Upper lobe of right lung (tissue), 1 donor: ENCODE measurements at regions not wholly inside any gene's neighbourhood (a gene's known extent, or its start where the extent isn't known, plus 50 kb on each side); places are given as distances from the start of the nearest gene placed in this dataset.

Source experiments
- ATAC-seq: fragments of 200-7000 bp; cut with Tn5 transposase; one replicate; pipeline ENCODE4 v1.9.1; 2020; ENCODE audit warnings: mild to moderate bottlenecking, moderate library complexity
- DNase-seq: peaks from one replicate; pipeline ENCODE4 v3.0.0-alpha.2; 2020
- H3K27ac ChIP-seq: fragments of 200-600 bp; one replicate; pipeline ENCODE4 v1.8.0; 2022
- H3K27me3 ChIP-seq: fragments of 200-600 bp; one replicate; pipeline ENCODE4 v1.8.0; 2022; ENCODE audit warnings: mild to moderate bottlenecking
- H3K36me3 ChIP-seq: fragments of 200-600 bp; one replicate; pipeline ENCODE4 v1.8.0; 2022
- H3K4me1 ChIP-seq: fragments of 200-600 bp; one replicate; pipeline ENCODE4 v1.8.0; 2022
- H3K4me3 ChIP-seq: fragments of 200-600 bp; one replicate; pipeline ENCODE4 v1.8.0; 2022; ENCODE audit warnings: mild to moderate bottlenecking
- H3K9me3 ChIP-seq: fragments of 200-600 bp; one replicate; pipeline ENCODE4 v1.8.0; 2022
- intact Hi-C: fragments of 100-400 bp; cut with DNase I; formaldehyde crosslinking; loops from one replicate; pipeline ENCODE4 v1.11.0; 2022
- TF ChIP-seq, protein P1 (sequence below): fragments of 200-600 bp; IDR thresholded peaks from one replicate; pipeline ENCODE4 v1.8.0; 2022; ENCODE audit warnings: antibody characterized with exemption
- donor health status: DM: no; HTN: yes; CAD: no; lungs with severe emphysema.

- H3K27ac ChIP-seq = peak overlapping the region; percentile 18
- no peaks in the 10 kb centered on the region for H3K9me3 ChIP-seq
- intact Hi-C loops = no loop called here
- H3K4me3 ChIP-seq = no peak overlapping the region
- ATAC-seq (no peak), DNase-seq (no peak)
- H3K36me3 ChIP-seq = no peaks in the 10 kb centered on the region
- TF ChIP-seq, protein P1, sequence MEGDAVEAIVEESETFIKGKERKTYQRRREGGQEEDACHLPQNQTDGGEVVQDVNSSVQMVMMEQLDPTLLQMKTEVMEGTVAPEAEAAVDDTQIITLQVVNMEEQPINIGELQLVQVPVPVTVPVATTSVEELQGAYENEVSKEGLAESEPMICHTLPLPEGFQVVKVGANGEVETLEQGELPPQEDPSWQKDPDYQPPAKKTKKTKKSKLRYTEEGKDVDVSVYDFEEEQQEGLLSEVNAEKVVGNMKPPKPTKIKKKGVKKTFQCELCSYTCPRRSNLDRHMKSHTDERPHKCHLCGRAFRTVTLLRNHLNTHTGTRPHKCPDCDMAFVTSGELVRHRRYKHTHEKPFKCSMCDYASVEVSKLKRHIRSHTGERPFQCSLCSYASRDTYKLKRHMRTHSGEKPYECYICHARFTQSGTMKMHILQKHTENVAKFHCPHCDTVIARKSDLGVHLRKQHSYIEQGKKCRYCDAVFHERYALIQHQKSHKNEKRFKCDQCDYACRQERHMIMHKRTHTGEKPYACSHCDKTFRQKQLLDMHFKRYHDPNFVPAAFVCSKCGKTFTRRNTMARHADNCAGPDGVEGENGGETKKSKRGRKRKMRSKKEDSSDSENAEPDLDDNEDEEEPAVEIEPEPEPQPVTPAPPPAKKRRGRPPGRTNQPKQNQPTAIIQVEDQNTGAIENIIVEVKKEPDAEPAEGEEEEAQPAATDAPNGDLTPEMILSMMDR = no peak
- H3K4me1 ChIP-seq = no peaks in the 10 kb centered on the region
- H3K27me3 ChIP-seq = no peaks in the 10 kb centered on the region
Observed at GRCh38 chr3:156608601-156609514, 53.9 kb upstream of the SSR3 start.

GRCh38 chr3:156606729-156607128 is 51.8 kb upstream of the SSR3 start:
- ATAC-seq = peak; percentile 53
- H3K36me3 ChIP-seq = no peaks in the 10 kb centered on the region
- intact Hi-C loops = no loop called here
- TF ChIP-seq, protein P1 = no peak
- DNase-seq = no peak
- no peaks in the 10 kb centered on the region for H3K9me3 ChIP-seq
- peak overlapping the region; percentile 88 for H3K27ac ChIP-seq
- H3K27me3 ChIP-seq = no peaks in the 10 kb centered on the region
- peak overlapping the region; percentile 37 for H3K4me3 ChIP-seq
- no peaks in the 10 kb centered on the region for H3K4me1 ChIP-seq

DNA sequence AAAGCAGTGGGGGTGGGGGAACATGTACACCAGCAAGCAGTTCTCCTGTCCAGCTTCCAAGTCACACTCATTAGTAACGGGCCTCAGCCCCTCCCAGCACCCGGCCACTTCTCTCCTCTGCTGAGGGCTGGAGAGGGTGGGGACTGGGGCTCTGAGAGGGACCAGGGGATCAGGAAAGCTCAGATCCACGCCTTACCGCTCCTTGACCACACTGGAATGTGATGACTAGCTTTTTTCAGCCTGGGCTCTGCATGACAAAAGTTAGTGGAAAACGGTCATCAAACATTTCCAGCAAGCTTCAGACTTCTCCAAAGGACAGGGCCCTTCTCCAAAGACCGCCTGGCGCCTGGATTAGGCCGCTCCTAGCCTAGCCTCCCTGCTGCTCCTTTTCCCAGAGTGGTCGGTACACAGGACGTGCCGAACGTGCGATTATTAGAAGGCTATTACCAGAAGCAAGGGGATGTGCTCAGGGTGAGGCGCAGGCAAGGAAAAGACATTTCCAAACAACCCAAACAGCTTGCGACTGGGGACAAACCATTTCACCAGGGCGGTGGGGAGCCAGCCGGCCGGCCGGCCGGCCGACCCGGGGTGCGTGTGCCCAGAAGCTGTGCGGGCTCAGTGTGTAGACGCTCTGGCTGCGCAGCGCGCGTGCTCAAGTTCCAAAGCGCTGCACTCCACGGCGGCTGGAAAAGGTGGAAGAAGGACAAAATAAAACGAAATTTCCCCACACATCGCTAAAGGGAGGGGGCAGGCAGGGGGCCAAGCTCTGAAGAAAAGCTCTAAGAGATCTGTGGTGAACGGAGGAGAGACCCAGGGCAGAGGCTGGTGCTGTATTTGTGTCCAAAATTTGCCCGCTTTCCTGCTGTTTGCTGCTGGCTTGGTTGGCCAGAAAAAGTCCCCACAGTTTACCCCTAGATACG is 51.0 kb upstream of the SSR3 start:
- ATAC-seq = peak; percentile 97
- no peaks in the 10 kb centered on the region for H3K4me1 ChIP-seq
- no peaks in the 10 kb centered on the region for H3K36me3 ChIP-seq
- H3K27me3 ChIP-seq = no peaks in the 10 kb centered on the region
- TF ChIP-seq, protein P1 = no peak
- peak overlapping the region; percentile 88 for H3K27ac ChIP-seq
- peak; percentile 90 for DNase-seq
- H3K9me3 ChIP-seq = no peaks in the 10 kb centered on the region
- H3K4me3 ChIP-seq = peak overlapping the region; percentile 37
- intact Hi-C loops = no loop called here

- Histone ChIP-seq H3K4me1 (no peaks in the 10 kb centered on the region), H3K36me3 (no peaks in the 10 kb centered on the region), H3K27me3 (no peaks in the 10 kb centered on the region), H3K9me3 (no peaks in the 10 kb centered on the region), H3K4me3 (no peak overlapping the region), H3K27ac (no peak overlapping the region)
- intact Hi-C loops = no loop called here
- DNase-seq (no peak), ATAC-seq (no peak)
- TF ChIP-seq, protein P1 = no peak
Observed at GRCh38 chr3:156604642-156605144, 49.8 kb upstream of the SSR3 start.
